ENCODE measurements at regions not wholly inside any gene's neighbourhood (a gene's known extent, or its start where the extent isn't known, plus 50 kb on each side); places are given as distances from the start of the nearest gene placed in this dataset.

DNA sequence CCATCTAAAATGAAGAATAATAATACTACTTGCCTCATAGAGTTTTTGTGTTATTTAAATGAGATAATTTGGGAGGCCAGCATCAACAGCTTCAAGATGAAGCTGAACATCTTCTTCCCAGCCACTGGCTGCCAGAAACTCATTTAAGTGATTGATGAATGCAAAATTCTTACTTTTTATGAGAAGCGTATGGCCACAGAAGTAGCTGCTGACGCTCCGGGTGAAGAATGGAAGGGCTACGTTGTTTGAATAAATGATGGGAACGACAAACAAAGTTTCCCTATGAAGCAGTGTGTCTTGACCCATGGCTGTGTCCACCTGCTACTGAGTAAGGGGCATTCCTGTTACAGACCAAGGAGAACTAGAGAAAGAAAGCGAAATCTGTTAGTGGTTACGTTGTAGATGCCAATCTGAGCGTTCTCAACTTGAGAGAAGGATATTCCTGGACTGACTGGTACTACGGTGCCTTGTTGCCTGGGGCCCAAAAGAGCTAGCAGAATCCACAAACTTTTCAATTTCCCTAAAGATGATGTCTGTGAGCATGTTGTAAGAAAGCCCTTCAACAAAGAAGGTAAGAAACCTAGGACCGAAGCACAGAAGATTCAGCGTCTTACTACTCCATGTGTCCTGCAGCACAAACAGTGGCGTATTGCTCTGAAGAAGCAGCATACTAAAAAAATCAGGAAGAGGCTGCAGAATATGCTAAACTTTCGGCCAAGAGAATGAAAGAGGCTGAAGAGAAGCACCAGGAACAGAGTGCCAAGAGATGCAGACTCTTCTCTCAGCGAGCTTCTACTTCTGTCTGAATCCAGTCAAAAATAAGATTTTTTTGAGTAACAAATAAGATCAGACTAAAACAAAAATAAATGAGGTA is 100.0 kb upstream of the LRIG3 start:
- Histone ChIP-seq H3K4me2 (ENCODE audit: low read depth, low read length) (no peak overlapping the region), H3K27ac (ENCODE audit: low read length) (no peak overlapping the region), H3K9ac (ENCODE audit: low read length) (no peak overlapping the region), H3F3A (ENCODE audit: insufficient read depth, low read length) (no peaks in the 10 kb centered on the region), H4K20me1 (ENCODE audit: insufficient read depth, low read length) (no peaks in the 10 kb centered on the region), H3K27me3 (replicated peaks; ENCODE audit: insufficient read depth, low read length) (no peaks in the 10 kb centered on the region), H3K79me2 (ENCODE audit: low read length) (no peaks in the 10 kb centered on the region), H3K9me3 (replicated peaks; ENCODE audit: insufficient read depth, low read length) (no peaks in the 10 kb centered on the region), H3K4me3 (ENCODE audit: low read length) (no peak overlapping the region), H3K9me2 (replicated peaks; ENCODE audit: insufficient read depth, low read length) (no peaks in the 10 kb centered on the region), H3K4me1 (ENCODE audit: low read length) (no peaks in the 10 kb centered on the region), H2AFZ (ENCODE audit: low read length) (no peak overlapping the region), H3K36me3 (replicated peaks; ENCODE audit: insufficient read depth, low read length) (no peaks in the 10 kb centered on the region)
- TF ChIP-seq CTCF (IDR thresholded peaks at IDR 0.05; ENCODE audit: low read length), result no peak
- TF ChIP-seq EZH2phosphoT487 (IDR thresholded peaks at IDR 0.05; ENCODE audit: low read length), result no peak
- no peak for TF ChIP-seq EZH2 (optimal IDR thresholded peaks at IDR 0.05; ENCODE audit: low read depth, low read length)
- DNase-seq, result no peak

DNA sequence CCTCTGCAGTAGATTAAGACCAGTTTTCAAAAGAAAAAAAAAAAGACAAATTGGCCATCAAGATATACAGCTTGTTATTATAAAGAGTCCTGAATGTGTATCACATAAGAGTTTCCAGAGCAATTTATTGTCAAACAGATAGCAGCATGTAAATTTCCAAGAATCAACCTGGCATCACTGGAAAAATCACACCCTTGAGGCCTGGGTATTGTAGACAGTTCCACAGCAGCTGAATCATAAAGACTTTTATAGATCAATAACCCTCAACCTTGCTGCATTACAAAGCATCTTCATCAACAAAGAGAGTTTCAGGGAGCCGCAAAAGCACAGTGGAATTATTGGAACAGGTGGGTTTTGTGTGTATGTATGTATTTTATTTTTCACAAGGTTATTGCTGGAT is 94.6 kb upstream of the LRIG3 start:
- H3K9me2 ChIP-seq (replicated peaks; ENCODE audit: insufficient read depth, low read length), result no peaks in the 10 kb centered on the region
- no peaks in the 10 kb centered on the region for H4K20me1 ChIP-seq (ENCODE audit: insufficient read depth, low read length)
- no peak for TF ChIP-seq CTCF (IDR thresholded peaks at IDR 0.05; ENCODE audit: low read length)
- TF ChIP-seq EZH2phosphoT487 (IDR thresholded peaks at IDR 0.05; ENCODE audit: low read length), result no peak
- TF ChIP-seq EZH2 (optimal IDR thresholded peaks at IDR 0.05; ENCODE audit: low read depth, low read length), result no peak
- no peak overlapping the region for H3K9ac ChIP-seq (ENCODE audit: low read length)
- H3F3A ChIP-seq (ENCODE audit: insufficient read depth, low read length), result no peaks in the 10 kb centered on the region
- no peak overlapping the region for H3K4me2 ChIP-seq (ENCODE audit: low read depth, low read length)
- no peaks in the 10 kb centered on the region for H3K27me3 ChIP-seq (replicated peaks; ENCODE audit: insufficient read depth, low read length)
- DNase-seq, result no peak
- no peak overlapping the region for H2AFZ ChIP-seq (ENCODE audit: low read length)
- H3K4me3 ChIP-seq (ENCODE audit: low read length), result no peak overlapping the region
- H3K4me1 ChIP-seq (ENCODE audit: low read length), result no peaks in the 10 kb centered on the region
- H3K79me2 ChIP-seq (ENCODE audit: low read length), result no peaks in the 10 kb centered on the region
- H3K9me3 ChIP-seq (replicated peaks; ENCODE audit: insufficient read depth, low read length), result no peaks in the 10 kb centered on the region
- H3K36me3 ChIP-seq (replicated peaks; ENCODE audit: insufficient read depth, low read length), result no peaks in the 10 kb centered on the region
- H3K27ac ChIP-seq (ENCODE audit: low read length), result no peak overlapping the region

DNA sequence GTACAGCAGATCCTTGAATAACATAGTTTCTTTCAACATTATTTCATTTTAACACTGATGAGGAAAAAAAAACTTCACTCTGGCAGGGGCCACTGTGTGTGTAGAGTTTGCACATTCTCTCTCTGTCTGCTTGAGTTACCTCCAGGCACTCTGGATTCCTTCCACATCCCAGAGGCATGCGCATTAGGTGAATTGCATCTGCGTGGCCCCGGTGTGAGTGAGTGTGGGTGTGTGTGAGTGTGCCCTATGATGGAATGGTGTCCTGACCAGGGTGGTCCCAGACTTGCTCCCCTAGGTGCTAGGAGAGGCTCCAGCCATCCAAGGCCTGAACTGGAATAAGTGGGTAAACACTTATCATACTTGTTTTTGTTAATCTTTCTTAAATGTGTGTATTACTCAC is 90.6 kb upstream of the LRIG3 start:
- Histone ChIP-seq H3K9me3 (replicated peaks; ENCODE audit: insufficient read depth, low read length) (no peaks in the 10 kb centered on the region), H3K4me3 (ENCODE audit: low read length) (no peak overlapping the region), H3K27ac (ENCODE audit: low read length) (no peak overlapping the region), H3F3A (ENCODE audit: insufficient read depth, low read length) (no peaks in the 10 kb centered on the region), H3K27me3 (replicated peaks; ENCODE audit: insufficient read depth, low read length) (no peaks in the 10 kb centered on the region), H3K4me2 (ENCODE audit: low read depth, low read length) (no peak overlapping the region), H3K36me3 (replicated peaks; ENCODE audit: insufficient read depth, low read length) (no peaks in the 10 kb centered on the region), H2AFZ (ENCODE audit: low read length) (no peak overlapping the region), H3K79me2 (ENCODE audit: low read length) (no peaks in the 10 kb centered on the region), H3K9me2 (replicated peaks; ENCODE audit: insufficient read depth, low read length) (no peaks in the 10 kb centered on the region), H3K4me1 (ENCODE audit: low read length) (no peaks in the 10 kb centered on the region), H3K9ac (ENCODE audit: low read length) (no peak overlapping the region), H4K20me1 (ENCODE audit: insufficient read depth, low read length) (no peaks in the 10 kb centered on the region)
- TF ChIP-seq CTCF (IDR thresholded peaks at IDR 0.05; ENCODE audit: low read length) (no peak), EZH2phosphoT487 (IDR thresholded peaks at IDR 0.05; ENCODE audit: low read length) (no peak), EZH2 (optimal IDR thresholded peaks at IDR 0.05; ENCODE audit: low read depth, low read length) (no peak)
- DNase-seq, result no peak

Measured in MM.1S (cell line).